HG02798 (cell line): ENCODE measurements at regions not wholly inside any gene's neighbourhood (a gene's known extent, or its start where the extent isn't known, plus 50 kb on each side); places are given as distances from the start of the nearest gene placed in this dataset.

ENCODE experiments used
- ATAC-seq: cut with Tn5 transposase; IDR thresholded peaks from one replicate; pipeline ENCODE4 v1.9.1; 2021; ENCODE audit warnings: mild to moderate bottlenecking; ENCODE audit not compliant: unreplicated experiment, poor library complexity

- no peak for ATAC-seq
Observed at GRCh38 chr5:110201791-110202190, 512.1 kb downstream of the MAN2A1 start.

GRCh38 chr5:110203661-110204060 is 513.9 kb downstream of the MAN2A1 start:
- no peak for ATAC-seq

GRCh38 chr5:110209401-110209800 is 517.1 kb downstream of the TMEM232 start:
- no peak for ATAC-seq

- no peak for ATAC-seq
Observed at GRCh38 chr5:110218981-110219380, 507.5 kb downstream of the TMEM232 start.

GRCh38 chr5:110219769-110220168 is 506.7 kb downstream of the TMEM232 start:
- ATAC-seq: no peak

GRCh38 chr5:110221036-110221435 is 505.4 kb downstream of the TMEM232 start:
- ATAC-seq: no peak

- ATAC-seq: no peak
Observed at GRCh38 chr5:110224050-110224449, 502.4 kb downstream of the TMEM232 start.

- no peak for ATAC-seq
Observed at GRCh38 chr5:110225949-110226348, 500.5 kb downstream of the TMEM232 start.

- ATAC-seq: no peak
Observed at GRCh38 chr5:110239786-110240185, 486.7 kb downstream of the TMEM232 start.

- ATAC-seq: no peak
Observed at GRCh38 chr5:110242950-110243349, 483.5 kb downstream of the TMEM232 start.

GRCh38 chr5:110248921-110249320 is 477.6 kb downstream of the TMEM232 start:
- no peak for ATAC-seq

- no peak for ATAC-seq
Observed at GRCh38 chr5:110250355-110250754, 476.1 kb downstream of the TMEM232 start.

GRCh38 chr5:110250755-110251154 is 475.7 kb downstream of the TMEM232 start:
- ATAC-seq: no peak

- no peak for ATAC-seq
Observed at GRCh38 chr5:110251366-110251765, 475.1 kb downstream of the TMEM232 start.

- no peak for ATAC-seq
Observed at GRCh38 chr5:110255194-110255593, 471.3 kb downstream of the TMEM232 start.

GRCh38 chr5:110256298-110256697 is 470.2 kb downstream of the TMEM232 start:
- ATAC-seq: no peak

- ATAC-seq: no peak
Observed at GRCh38 chr5:110257971-110258370, 468.5 kb downstream of the TMEM232 start.

GRCh38 chr5:110258460-110259216 is 467.8 kb downstream of the TMEM232 start:
- ATAC-seq: no peak

GRCh38 chr5:110262749-110263148 is 463.7 kb downstream of the TMEM232 start:
- no peak for ATAC-seq

GRCh38 chr5:110264661-110265060 is 461.8 kb downstream of the TMEM232 start:
- ATAC-seq: no peak

GRCh38 chr5:110265162-110265561 is 461.3 kb downstream of the TMEM232 start:
- ATAC-seq: no peak

GRCh38 chr5:110267714-110268113 is 458.8 kb downstream of the TMEM232 start:
- ATAC-seq: no peak
